ENCODE measurements at regions not wholly inside any gene's neighbourhood (a gene's known extent, or its start where the extent isn't known, plus 50 kb on each side); places are given as distances from the start of the nearest gene placed in this dataset.

DNA sequence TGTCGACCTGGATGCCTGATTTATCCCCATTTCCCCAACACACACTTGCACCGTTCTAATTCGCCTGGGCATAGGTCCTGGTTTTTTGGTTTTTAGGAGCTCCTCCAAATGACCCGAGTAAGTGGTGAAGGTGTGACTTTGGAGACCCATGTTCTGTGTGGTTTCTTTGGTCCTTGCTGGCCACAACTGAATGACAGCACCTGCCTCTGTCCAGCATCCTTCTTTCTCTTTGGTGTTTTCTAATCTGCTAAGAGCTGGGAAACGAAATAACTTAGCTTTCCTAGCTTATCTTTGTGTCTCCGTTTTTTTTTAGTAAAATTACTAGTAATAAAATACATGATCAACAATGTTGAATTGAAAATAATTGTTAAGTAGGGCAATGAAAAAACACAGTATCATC lies 120.2 kb downstream of the PRLHR start:
- Histone ChIP-seq H3K9me3 (no peaks in the 10 kb centered on the region), H3K4me1 (no peaks in the 10 kb centered on the region), H3K27me3 (no peaks in the 10 kb centered on the region), H3K27ac (no peak overlapping the region), H3K4me3 (no peak overlapping the region), H3K36me3 (ENCODE audit: low read depth, missing control alignments) (no peaks in the 10 kb centered on the region)
- DNase-seq = no peak
- intact Hi-C loops (cut with DNase I; ENCODE audit: low total_unique reads) = no loop called here
- TF ChIP-seq, protein P1, sequence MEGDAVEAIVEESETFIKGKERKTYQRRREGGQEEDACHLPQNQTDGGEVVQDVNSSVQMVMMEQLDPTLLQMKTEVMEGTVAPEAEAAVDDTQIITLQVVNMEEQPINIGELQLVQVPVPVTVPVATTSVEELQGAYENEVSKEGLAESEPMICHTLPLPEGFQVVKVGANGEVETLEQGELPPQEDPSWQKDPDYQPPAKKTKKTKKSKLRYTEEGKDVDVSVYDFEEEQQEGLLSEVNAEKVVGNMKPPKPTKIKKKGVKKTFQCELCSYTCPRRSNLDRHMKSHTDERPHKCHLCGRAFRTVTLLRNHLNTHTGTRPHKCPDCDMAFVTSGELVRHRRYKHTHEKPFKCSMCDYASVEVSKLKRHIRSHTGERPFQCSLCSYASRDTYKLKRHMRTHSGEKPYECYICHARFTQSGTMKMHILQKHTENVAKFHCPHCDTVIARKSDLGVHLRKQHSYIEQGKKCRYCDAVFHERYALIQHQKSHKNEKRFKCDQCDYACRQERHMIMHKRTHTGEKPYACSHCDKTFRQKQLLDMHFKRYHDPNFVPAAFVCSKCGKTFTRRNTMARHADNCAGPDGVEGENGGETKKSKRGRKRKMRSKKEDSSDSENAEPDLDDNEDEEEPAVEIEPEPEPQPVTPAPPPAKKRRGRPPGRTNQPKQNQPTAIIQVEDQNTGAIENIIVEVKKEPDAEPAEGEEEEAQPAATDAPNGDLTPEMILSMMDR (IDR thresholded peaks at IDR 0.05) = no peak
- no peak for TF ChIP-seq POLR2A (IDR thresholded peaks at IDR 0.05)
- 76 to 84% methylated on average over 6 of the region's 6 CpGs for WGBS, 2 donors

DNA sequence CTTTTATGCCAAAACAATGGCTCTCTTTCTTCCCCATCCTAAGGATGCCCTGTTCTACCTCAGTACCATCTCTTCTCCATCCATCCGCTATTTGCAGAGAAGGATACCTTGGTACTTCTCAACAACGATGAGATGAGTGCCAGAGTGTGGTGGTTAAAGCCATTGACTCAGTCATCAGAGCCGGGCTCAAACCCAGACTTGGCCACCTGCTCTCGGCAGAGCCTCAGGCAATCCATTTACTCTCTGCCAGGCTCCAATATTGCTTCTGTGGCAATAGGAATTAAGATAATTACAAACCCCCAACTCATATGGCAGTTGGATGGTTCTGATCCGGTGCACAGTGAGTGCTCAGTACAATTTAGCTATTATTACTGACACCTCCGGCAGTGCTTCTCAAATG lies 121.3 kb downstream of the PRLHR start:
- TF ChIP-seq, protein P1 (IDR thresholded peaks at IDR 0.05) = no peak
- no peak for TF ChIP-seq POLR2A (IDR thresholded peaks at IDR 0.05)
- 78 to 93% methylated on average over 6 of the region's 6 CpGs for WGBS, 2 donors
- Histone ChIP-seq H3K36me3 (ENCODE audit: low read depth, missing control alignments) (no peaks in the 10 kb centered on the region), H3K4me3 (no peak overlapping the region), H3K9me3 (no peaks in the 10 kb centered on the region), H3K4me1 (no peaks in the 10 kb centered on the region), H3K27me3 (no peaks in the 10 kb centered on the region), H3K27ac (no peak overlapping the region)
- intact Hi-C loops (cut with DNase I; ENCODE audit: low total_unique reads) = no loop called here
- no peak for DNase-seq

DNA sequence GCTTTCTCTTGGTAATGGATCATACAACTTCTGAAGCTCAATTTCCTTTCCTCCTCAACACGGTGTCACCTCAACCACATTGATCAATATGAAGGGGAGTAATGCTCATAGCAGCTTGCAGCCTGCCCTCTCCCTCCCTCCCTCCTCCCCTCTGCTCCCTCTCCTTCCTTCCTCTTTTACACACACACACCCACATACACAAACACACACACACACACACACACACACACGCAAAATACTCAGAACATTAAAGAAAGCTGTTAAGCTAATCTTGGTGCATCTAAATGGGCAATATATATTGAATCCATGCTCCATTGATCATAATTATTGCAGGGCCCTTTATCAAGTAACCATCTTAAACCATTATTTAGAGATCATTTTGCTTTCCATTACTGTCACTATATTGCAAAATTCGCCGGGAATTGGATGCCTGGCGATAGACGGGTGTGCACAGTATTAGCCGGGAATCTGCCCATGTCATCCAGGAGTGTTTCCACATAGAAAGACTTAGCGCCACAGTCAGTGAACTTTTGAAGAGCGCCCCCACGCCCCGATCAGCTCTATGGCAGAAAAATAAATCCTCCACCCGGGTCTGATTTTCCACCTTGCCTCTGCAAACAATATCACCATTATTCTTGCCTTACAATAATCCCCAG lies 122.0 kb downstream of the PRLHR start:
- Histone ChIP-seq H3K27me3 (no peaks in the 10 kb centered on the region), H3K4me3 (no peak overlapping the region), H3K36me3 (ENCODE audit: low read depth, missing control alignments) (no peaks in the 10 kb centered on the region), H3K27ac (no peak overlapping the region), H3K9me3 (no peaks in the 10 kb centered on the region), H3K4me1 (no peaks in the 10 kb centered on the region)
- 62 to 63% methylated on average over 11 to 12 of the region's 12 CpGs for WGBS, 2 donors
- intact Hi-C loops (cut with DNase I; ENCODE audit: low total_unique reads) = no loop called here
- TF ChIP-seq, protein P1 (IDR thresholded peaks at IDR 0.05) = no peak
- TF ChIP-seq POLR2A (IDR thresholded peaks at IDR 0.05) = no peak
- DNase-seq = no peak

DNA sequence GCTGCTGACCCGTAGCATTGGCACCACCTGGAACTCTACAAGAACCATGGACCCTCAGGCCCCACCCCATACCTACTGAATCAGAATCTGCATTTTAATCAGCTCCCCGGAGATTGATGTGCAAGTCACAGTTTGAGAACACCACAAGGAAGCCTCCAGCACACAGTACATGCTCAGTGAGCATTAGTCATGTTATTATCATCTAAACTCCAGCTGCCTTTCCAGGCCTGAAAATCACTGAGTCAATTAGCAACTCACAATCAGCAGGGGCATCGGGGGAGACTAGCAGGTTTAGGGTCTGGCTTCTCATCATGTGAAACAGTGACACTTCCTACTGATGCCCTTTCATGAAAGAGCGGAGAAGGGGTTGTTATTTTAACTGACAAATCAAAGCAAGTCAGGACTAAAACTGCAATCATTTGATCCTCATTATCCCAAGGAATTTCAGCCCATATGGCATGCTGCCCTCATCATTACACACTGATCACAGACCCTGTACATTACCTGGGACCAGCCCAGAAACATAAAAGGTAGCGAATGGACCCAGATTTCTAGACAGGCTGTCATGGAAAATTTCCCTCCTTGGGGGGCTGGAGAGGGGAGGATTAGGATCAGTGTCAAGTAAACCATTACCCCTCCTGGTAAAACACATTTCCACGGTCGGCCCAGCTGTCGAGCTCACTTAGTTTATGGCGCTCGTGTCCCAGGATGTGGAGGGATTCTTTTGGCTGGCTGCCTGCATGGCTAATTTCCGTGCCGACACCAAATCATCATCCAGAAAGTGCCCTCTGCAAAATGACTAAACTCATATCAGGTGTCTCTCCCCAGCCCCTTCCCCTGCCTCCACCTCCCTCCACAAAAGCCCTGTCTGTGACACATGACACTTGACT lies 122.8 kb downstream of the PRLHR start:
- Histone ChIP-seq H3K4me3 (no peak overlapping the region), H3K36me3 (ENCODE audit: low read depth, missing control alignments) (no peaks in the 10 kb centered on the region), H3K27me3 (no peaks in the 10 kb centered on the region), H3K4me1 (no peaks in the 10 kb centered on the region), H3K27ac (no peak overlapping the region), H3K9me3 (no peaks in the 10 kb centered on the region)
- WGBS, 2 donors = 38 to 53% methylated on average over 11 to 12 of the region's 12 CpGs
- no peak for TF ChIP-seq POLR2A (IDR thresholded peaks at IDR 0.05)
- TF ChIP-seq, protein P1 (IDR thresholded peaks at IDR 0.05) = no peak
- intact Hi-C loops (cut with DNase I; ENCODE audit: low total_unique reads) = no loop called here
- DNase-seq = no peak
